ENCODE measurements at regions not wholly inside any gene's neighbourhood (a gene's known extent, or its start where the extent isn't known, plus 50 kb on each side); places are given as distances from the start of the nearest gene placed in this dataset.
A peak's percentile ranks its signal among the peaks of the same experiment; 100 is the strongest.

DNA sequence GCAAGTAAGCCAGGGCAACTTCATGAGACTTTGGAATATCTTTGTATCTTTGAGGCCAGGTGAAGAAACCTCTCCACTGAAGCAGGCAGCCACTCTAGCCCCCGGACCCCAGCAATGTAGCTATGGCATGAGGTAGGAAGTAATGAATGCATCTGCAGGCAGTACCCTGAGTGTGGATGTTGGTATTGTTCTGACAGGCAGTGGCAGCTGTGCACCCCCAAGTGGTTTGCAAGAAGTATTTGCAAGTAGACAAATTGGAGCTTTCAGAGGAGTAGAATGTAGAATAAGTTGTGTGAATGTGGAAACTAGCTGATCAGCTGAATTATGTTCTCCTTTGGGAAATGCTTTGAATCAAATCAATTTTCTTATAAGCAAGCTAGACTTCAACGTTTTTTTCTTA is 194.4 kb upstream of the PGR start:
- Histone ChIP-seq H3K27me3 (ENCODE audit: insufficient read depth, low read depth, low read length) (no peaks in the 10 kb centered on the region), H4K20me1 (ENCODE audit: insufficient read depth) (no peaks in the 10 kb centered on the region), H3K9me2 (ENCODE audit: insufficient read depth, low read length) (no peaks in the 10 kb centered on the region), H3K9me3 (ENCODE audit: low read length) (no peaks in the 10 kb centered on the region), H2AFZ (ENCODE audit: low read depth, low read length) (no peak overlapping the region), H3F3A (ENCODE audit: insufficient read depth, low read length, poor library complexity, severe bottlenecking) (no peaks in the 10 kb centered on the region), H3K4me2 (ENCODE audit: low read length) (no peak overlapping the region), H3K36me3 (ENCODE audit: insufficient read depth, low read length) (no peaks in the 10 kb centered on the region), H3K9ac (ENCODE audit: low read length) (no peak overlapping the region), H3K4me3 (ENCODE audit: low read length) (no peak overlapping the region), H3K27ac (ENCODE audit: low read length) (no peak overlapping the region), H3K79me2 (replicated peaks; ENCODE audit: insufficient read depth, low read length) (no peaks in the 10 kb centered on the region)
- TF ChIP-seq RAD21 (conservative IDR thresholded peaks at IDR 0.05), result peak; percentile 16
- no peak for TF ChIP-seq REST (IDR thresholded peaks at IDR 0.05; ENCODE audit: borderline replicate concordance)

DNA sequence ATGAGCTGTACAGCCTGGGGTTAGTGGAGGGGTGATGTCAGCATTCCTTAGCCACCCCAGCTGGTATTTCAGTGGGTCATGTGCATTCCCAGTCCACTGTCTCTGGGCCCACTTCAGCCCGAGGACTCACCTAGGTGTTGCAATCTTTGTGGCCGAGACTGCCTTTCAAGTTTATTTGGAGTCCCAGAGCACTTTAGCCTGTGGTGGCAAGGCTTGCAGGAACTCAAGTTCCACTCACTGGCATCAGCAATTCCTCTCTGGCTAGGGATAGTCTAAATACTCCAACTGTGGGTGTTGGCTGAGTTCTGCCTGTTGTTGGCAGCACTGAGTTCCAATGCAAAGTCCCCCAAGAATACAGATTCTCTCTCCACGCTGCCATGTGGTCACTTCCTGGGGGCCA is 191.6 kb upstream of the PGR start:
- H3K9ac ChIP-seq (ENCODE audit: low read length), result no peak overlapping the region
- no peaks in the 10 kb centered on the region for H4K20me1 ChIP-seq (ENCODE audit: insufficient read depth)
- no peaks in the 10 kb centered on the region for H3F3A ChIP-seq (ENCODE audit: insufficient read depth, low read length, poor library complexity, severe bottlenecking)
- H3K9me2 ChIP-seq (ENCODE audit: insufficient read depth, low read length), result no peaks in the 10 kb centered on the region
- no peaks in the 10 kb centered on the region for H3K79me2 ChIP-seq (replicated peaks; ENCODE audit: insufficient read depth, low read length)
- H3K27ac ChIP-seq (ENCODE audit: low read length), result no peak overlapping the region
- no peak overlapping the region for H3K4me3 ChIP-seq (ENCODE audit: low read length)
- no peaks in the 10 kb centered on the region for H3K36me3 ChIP-seq (ENCODE audit: insufficient read depth, low read length)
- TF ChIP-seq RAD21 (conservative IDR thresholded peaks at IDR 0.05) (no peak), EZH2 (IDR thresholded peaks at IDR 0.05; ENCODE audit: borderline replicate concordance, insufficient read depth, low read length, poor library complexity, severe bottlenecking) (no peak)
- no peak overlapping the region for H2AFZ ChIP-seq (ENCODE audit: low read depth, low read length)
- no peaks in the 10 kb centered on the region for H3K27me3 ChIP-seq (ENCODE audit: insufficient read depth, low read depth, low read length)
- H3K4me2 ChIP-seq (ENCODE audit: low read length), result no peak overlapping the region
- no peaks in the 10 kb centered on the region for H3K9me3 ChIP-seq (ENCODE audit: low read length)

GRCh38 chr11:101306721-101307120 is 177.1 kb upstream of the PGR start:
- no peak overlapping the region for H3K9ac ChIP-seq (ENCODE audit: low read length)
- H3K9me3 ChIP-seq (ENCODE audit: low read length), result no peaks in the 10 kb centered on the region
- H3K4me3 ChIP-seq (ENCODE audit: low read length), result no peak overlapping the region
- no peak overlapping the region for H3K27ac ChIP-seq (ENCODE audit: low read length)
- TF ChIP-seq POLR2AphosphoS5 (IDR thresholded peaks at IDR 0.05), result no peak
- no peak for TF ChIP-seq RAD21 (conservative IDR thresholded peaks at IDR 0.05)
- TF ChIP-seq TAF1 (IDR thresholded peaks at IDR 0.05; ENCODE audit: low read depth), result no peak
- no peak for TF ChIP-seq MXI1 (conservative IDR thresholded peaks at IDR 0.05; ENCODE audit: poor library complexity, severe bottlenecking)
- no peak for TF ChIP-seq CTCF (IDR thresholded peaks at IDR 0.05; ENCODE audit: poor library complexity, severe bottlenecking)
- no peak for TF ChIP-seq SMC3 (conservative IDR thresholded peaks at IDR 0.05; ENCODE audit: poor library complexity)
- TF ChIP-seq EP300 (conservative IDR thresholded peaks at IDR 0.05; ENCODE audit: poor library complexity, severe bottlenecking), result no peak
- no peak for TF ChIP-seq REST (IDR thresholded peaks at IDR 0.05; ENCODE audit: borderline replicate concordance)
- no peaks in the 10 kb centered on the region for H3K27me3 ChIP-seq (ENCODE audit: insufficient read depth, low read depth, low read length)
- H3K79me2 ChIP-seq (replicated peaks; ENCODE audit: insufficient read depth, low read length), result no peaks in the 10 kb centered on the region
- H3K4me2 ChIP-seq (ENCODE audit: low read length), result no peak overlapping the region
- no peaks in the 10 kb centered on the region for H3F3A ChIP-seq (ENCODE audit: insufficient read depth, low read length, poor library complexity, severe bottlenecking)
- H2AFZ ChIP-seq (ENCODE audit: low read depth, low read length), result no peak overlapping the region
- H3K9me2 ChIP-seq (ENCODE audit: insufficient read depth, low read length), result no peaks in the 10 kb centered on the region
- no peaks in the 10 kb centered on the region for H4K20me1 ChIP-seq (ENCODE audit: insufficient read depth)
- no peaks in the 10 kb centered on the region for H3K36me3 ChIP-seq (ENCODE audit: insufficient read depth, low read length)

Data from neural cell (in vitro differentiated cells).